GM12874 (cell line): ENCODE measurements at regions not wholly inside any gene's neighbourhood (a gene's known extent, or its start where the extent isn't known, plus 50 kb on each side); places are given as distances from the start of the nearest gene placed in this dataset.

ENCODE experiments used
- TF ChIP-seq, protein P1 (sequence below): IDR thresholded peaks from 2 replicates; pipeline ENCODE4 v1.5.1; 2011; ENCODE audit warnings: low read depth, mild to moderate bottlenecking, control low read depth, low read length, moderate library complexity; ENCODE audit not compliant: insufficient read depth

DNA sequence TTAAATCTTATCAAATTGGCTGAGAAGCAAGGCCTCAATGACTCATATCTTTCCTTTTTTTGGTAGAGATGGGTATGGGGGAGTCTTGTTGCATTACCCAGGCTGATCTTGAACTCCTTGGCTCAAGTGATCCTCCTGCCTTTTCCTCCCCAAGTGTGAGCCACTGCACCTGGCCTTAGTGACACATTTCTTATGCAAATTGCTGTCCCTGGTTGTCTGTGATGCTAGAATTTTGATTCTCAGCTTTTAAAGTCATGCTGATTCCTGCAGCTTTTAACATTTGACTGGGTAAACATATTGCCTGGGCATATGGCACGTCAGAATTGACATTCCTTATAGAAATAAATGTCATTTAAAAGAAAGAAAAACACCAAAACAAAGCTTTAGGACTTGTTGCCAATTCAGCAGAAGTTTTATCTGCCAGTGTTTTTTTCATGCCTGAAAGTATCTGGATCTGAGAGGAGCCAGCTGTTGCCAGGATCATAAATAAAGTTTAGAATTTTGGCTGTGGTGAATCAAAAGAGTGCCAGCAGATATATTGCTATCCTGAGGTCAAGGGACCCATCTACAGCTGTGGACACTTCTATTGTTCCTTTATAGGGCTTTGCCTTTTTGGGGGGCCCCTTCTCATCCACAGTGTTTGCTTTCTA lies 446.7 kb upstream of the AMELY start:
- TF ChIP-seq, protein P1, sequence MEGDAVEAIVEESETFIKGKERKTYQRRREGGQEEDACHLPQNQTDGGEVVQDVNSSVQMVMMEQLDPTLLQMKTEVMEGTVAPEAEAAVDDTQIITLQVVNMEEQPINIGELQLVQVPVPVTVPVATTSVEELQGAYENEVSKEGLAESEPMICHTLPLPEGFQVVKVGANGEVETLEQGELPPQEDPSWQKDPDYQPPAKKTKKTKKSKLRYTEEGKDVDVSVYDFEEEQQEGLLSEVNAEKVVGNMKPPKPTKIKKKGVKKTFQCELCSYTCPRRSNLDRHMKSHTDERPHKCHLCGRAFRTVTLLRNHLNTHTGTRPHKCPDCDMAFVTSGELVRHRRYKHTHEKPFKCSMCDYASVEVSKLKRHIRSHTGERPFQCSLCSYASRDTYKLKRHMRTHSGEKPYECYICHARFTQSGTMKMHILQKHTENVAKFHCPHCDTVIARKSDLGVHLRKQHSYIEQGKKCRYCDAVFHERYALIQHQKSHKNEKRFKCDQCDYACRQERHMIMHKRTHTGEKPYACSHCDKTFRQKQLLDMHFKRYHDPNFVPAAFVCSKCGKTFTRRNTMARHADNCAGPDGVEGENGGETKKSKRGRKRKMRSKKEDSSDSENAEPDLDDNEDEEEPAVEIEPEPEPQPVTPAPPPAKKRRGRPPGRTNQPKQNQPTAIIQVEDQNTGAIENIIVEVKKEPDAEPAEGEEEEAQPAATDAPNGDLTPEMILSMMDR: no peak

DNA sequence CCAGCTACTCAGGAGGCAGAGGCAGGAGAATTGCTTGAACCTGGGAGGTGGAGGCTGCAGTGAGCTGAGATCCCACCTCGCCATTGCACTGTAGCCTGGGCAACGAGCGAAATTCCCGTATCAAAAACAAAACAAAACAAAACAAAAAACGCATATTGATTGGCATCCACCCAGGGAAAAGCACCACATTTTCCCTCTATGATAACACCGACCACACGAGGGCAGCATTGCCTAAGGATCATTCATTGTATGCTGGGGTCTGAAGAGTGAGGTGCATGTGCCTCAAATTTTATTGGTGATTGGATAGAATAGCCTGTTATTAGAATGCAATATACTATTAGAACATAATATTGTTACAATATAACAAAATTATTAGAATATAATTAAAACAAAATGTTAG lies 433.1 kb upstream of the AMELY start:
- TF ChIP-seq, protein P1: peak; percentile 26; the same call in 1 of the 2 replicates

DNA sequence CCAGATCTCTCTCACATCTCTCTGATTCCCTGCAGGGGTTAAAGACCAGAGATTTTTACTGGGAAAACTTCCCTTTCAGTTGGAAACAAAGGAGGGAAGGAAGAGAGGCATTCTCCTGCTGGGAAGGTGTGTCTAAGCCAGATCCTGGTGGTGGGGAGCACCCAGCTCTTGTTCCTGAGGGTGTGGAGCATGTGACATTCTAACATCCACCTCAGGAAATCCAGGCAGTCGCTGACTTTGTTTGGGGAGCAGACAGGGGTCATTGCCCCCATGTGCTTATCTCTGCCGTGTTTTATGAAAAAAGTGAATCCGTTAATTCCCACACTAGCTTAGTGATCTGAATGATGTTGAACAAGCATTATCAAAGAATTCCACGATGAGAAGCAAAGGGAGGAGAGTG lies 431.7 kb upstream of the AMELY start:
- TF ChIP-seq, protein P1: no peak

GRCh38 chrY:7339391-7340087 lies 428.0 kb upstream of the AMELY start:
- TF ChIP-seq, protein P1: no peak

- TF ChIP-seq, protein P1: no peak
Measured at GRCh38 chrY:7336023-7336873, 424.7 kb upstream of the AMELY start.

DNA sequence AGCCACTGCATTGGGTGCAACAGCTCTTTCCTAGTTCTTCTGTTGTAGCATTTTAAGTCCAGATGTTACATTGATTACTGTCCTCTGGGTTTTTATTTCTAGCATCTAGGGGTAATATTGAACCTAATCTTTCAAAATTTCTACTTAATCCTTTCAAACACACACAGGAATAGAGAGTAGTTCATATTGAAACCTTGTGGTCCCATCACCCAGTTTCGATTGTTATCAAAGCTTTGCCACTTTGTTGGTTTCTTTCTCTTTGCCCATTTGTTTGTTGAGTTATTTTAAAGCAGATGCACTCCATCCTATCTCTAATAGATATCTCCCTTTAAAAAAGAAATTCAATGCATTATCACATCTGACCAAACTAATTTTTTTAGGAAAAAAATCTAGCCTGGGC lies 422.9 kb upstream of the AMELY start:
- TF ChIP-seq, protein P1: no peak
